AG04450 (cell line): ENCODE measurements at regions not wholly inside any gene's neighbourhood (a gene's known extent, or its start where the extent isn't known, plus 50 kb on each side); places are given as distances from the start of the nearest gene placed in this dataset.
A peak's percentile ranks its signal among the peaks of the same experiment; 100 is the strongest.
"Not testable (repeated sequence)": the region's sequence is repeated elsewhere in the genome, so short reads cannot be mapped to it uniquely, and the experiment has no call there.

Experiments
- CTCF ChIA-PET: fragments of 300-600, 350-600 bp; formaldehyde crosslinking; extraction: SDS; loops from one replicate; lab custom pipeline; 2022; ENCODE audit warnings: antibody characterized with exemption, inconsistent platforms; lab: Charles Lee
- POLR2A ChIA-PET: fragments of 350-600 bp; formaldehyde crosslinking; extraction: SDS; loops from one replicate; lab custom pipeline; 2021; ENCODE audit warnings: antibody characterized with exemption, inconsistent platforms; lab: Yijun Ruan, JAX
- DNase-seq: peaks from one replicate; pipeline ENCODE4 v3.0.0-alpha.2; 2011; ENCODE audit warnings: low read depth, low spot score
- H3K27ac ChIP-seq: one replicate; pipeline ENCODE4 v1.5.1; 2012; ENCODE audit warnings: low read depth, low read length, control low read depth
- H3K27me3 ChIP-seq: one replicate; pipeline ENCODE4 v1.6.0; 2012; ENCODE audit warnings: low read length; ENCODE audit not compliant: control insufficient read depth, insufficient read depth
- H3K4me3 ChIP-seq: 2 replicates; pipeline ENCODE4 v1.5.1; 2011; ENCODE audit warnings: mild to moderate bottlenecking, low read depth, low read length, control low read depth
- H3K9me3 ChIP-seq: 2 replicates; pipeline ENCODE4 v1.5.1; 2012; ENCODE audit warnings: low read length; ENCODE audit not compliant: control insufficient read depth, insufficient read depth

- H3K4me3 ChIP-seq, H3K27ac ChIP-seq, POLR2A ChIA-PET: not testable (repeated sequence)
These were observed 56.1 kb upstream of the IQSEC3 start for GRCh38 chr12:10453-10852.

DNA sequence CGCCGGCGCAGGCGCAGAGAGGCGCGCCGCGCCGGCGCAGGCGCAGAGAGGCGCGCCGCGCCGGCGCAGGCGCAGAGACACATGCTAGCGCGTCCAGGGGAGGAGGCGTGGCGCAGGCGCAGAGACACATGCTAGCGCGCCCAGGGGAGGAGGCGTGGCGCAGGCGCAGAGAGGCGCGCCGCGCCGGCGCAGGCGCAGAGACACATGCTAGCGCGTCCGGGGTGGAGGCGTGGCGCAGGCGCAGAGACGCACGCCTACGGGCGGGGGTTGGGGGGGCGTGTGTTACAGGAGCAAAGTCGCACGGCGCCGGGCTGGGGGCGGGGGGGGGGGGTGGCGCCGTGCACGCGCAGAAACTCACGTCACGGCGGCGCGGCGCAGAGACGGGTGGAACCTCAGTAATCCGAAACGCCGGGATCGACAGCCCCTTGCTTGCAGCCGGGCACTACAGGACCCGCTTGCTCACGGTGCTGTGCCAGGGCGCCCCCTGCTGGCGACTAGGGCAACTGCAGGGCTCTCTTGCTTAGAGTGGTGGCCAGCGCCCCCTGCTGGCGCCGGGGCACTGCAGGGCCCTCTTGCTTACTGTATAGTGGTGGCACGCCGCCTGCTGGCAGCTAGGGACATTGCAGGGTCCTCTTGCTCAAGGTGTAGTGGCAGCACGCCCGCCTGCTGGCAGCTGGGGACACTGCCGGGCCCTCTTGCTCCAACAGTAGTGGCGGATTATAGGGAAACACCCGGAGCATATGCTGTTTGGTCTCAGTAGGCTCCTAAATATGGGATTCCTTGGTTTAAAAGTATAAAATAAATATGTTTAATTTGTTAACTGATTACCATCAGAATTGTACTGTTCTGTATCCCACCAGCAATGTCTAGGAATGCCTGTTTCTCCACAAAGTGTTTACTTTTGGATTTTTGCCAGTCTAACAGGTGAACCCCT, 55.4 kb upstream of the IQSEC3 start:
- DNase-seq = not testable (repeated sequence)

More at GRCh38 chr12:10453-10852, 56.1 kb upstream of the IQSEC3 start:
- CTCF ChIA-PET, H3K9me3 ChIP-seq, DNase-seq, H3K27me3 ChIP-seq: not testable (repeated sequence)

GRCh38 chr12:12306-12705, 54.3 kb upstream of the IQSEC3 start:
- DNase-seq, H3K4me3 ChIP-seq, CTCF ChIA-PET, POLR2A ChIA-PET, H3K27me3 ChIP-seq, H3K27ac ChIP-seq, H3K9me3 ChIP-seq: not testable (repeated sequence)

More for the DNA sequence above, 55.4 kb upstream of the IQSEC3 start:
- H3K27me3 ChIP-seq, POLR2A ChIA-PET, H3K4me3 ChIP-seq, H3K27ac ChIP-seq, H3K9me3 ChIP-seq, CTCF ChIA-PET: not testable (repeated sequence)

DNA sequence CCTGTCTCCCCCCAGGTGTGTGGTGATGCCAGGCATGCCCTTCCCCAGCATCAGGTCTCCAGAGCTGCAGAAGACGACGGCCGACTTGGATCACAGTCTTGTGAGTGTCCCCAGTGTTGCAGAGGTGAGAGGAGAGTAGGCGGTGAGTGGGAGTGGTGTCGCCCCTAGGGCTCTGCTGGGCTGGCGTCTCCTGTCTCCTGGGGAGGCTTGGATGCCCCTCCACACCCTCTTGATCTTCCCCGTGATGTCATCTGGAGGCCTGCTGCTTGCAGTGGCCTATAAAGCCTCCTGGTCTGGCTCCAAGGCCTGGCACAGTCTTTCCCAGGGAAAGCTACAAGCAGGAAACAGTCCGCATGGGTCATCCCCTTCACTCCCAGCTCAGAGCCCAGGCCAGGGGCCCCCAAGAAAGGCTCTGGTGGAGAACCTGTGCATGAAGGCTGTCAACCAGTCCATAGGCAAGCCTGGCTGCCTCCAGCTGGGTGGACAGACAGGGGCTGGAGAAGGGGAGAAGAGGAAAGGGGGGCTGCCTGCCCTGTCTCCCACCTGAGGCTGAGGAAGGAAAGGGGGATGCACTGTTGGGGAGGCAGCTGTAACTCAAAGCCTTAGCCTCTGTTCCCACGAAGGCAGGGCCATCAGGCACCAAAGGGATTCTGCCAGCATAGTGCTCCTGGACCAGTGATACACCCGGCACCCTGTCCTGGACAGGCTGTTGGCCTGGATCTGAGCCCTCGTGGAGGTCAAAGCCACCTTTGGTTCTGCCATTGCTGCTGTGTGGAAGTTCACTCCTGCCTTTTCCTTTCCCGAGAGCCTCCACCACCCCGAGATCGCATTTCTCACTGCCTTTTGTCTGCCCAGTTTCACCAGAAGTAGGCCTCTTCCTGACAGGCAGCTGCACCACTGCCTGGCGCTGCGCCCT, 53.6 kb upstream of the IQSEC3 start:
- POLR2A ChIA-PET, CTCF ChIA-PET, DNase-seq, H3K4me3 ChIP-seq, H3K9me3 ChIP-seq, H3K27me3 ChIP-seq: not testable (repeated sequence)
- H3K27ac ChIP-seq = peak overlapping the region; percentile 2

- POLR2A ChIA-PET = not testable (repeated sequence)
These were observed 52.7 kb upstream of the IQSEC3 start for GRCh38 chr12:13841-14240.

DNA sequence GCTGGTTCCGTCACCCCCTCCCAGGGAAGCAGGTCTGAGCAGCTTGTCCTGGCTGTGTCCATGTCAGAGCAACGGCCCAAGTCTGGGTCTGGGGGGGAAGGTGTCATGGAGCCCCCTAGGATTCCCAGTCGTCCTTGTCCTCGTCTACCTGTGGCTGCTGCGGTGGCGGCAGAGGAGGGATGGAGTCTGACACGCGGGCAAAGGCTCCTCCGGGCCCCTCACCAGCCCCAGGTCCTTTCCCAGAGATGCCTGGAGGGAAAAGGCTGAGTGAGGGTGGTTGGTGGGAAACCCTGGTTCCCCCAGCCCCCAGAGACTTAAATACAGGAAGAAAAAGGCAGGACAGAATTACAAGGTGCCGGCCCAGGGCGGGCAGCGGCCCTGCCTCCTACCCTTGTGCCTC, 51.9 kb upstream of the IQSEC3 start:
- H3K4me3 ChIP-seq, H3K9me3 ChIP-seq, POLR2A ChIA-PET, H3K27me3 ChIP-seq, DNase-seq, H3K27ac ChIP-seq, CTCF ChIA-PET: not testable (repeated sequence)

More at GRCh38 chr12:13841-14240, 52.7 kb upstream of the IQSEC3 start:
- H3K27me3 ChIP-seq, DNase-seq, H3K4me3 ChIP-seq, CTCF ChIA-PET, H3K27ac ChIP-seq, H3K9me3 ChIP-seq: not testable (repeated sequence)

DNA sequence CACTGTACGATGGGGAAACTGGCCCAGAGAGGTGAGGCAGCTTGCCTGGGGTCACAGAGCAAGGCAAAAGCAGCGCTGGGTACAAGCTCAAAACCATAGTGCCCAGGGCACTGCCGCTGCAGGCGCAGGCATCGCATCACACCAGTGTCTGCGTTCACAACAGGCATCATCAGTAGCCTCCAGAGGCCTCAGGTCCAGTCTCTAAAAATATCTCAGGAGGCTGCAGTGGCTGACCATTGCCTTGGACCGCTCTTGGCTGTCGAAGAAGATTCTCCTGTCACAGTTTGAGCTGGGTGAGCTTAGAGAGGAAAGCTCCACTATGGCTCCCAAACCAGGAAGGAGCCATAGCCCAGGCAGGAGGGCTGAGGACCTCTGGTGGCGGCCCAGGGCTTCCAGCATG, 51.2 kb upstream of the IQSEC3 start:
- H3K9me3 ChIP-seq, H3K27me3 ChIP-seq, DNase-seq, H3K27ac ChIP-seq, CTCF ChIA-PET, H3K4me3 ChIP-seq, POLR2A ChIA-PET: not testable (repeated sequence)

GRCh38 chr12:16019-16418, 50.5 kb upstream of the IQSEC3 start:
- H3K27ac ChIP-seq, H3K9me3 ChIP-seq, DNase-seq, H3K27me3 ChIP-seq, POLR2A ChIA-PET, CTCF ChIA-PET, H3K4me3 ChIP-seq: not testable (repeated sequence)

DNA sequence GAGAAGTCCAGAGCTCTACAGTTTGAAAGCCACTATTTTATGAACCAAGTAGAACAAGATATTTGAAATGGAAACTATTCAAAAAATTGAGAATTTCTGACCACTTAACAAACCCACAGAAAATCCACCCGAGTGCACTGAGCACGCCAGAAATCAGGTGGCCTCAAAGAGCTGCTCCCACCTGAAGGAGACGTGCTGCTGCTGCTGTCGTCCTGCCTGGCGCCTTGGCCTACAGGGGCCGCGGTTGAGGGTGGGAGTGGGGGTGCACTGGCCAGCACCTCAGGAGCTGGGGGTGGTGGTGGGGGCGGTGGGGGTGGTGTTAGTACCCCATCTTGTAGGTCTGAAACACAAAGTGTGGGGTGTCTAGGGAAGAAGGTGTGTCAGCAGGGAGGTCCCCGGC, 50.0 kb upstream of the IQSEC3 start:
- H3K27ac ChIP-seq, H3K27me3 ChIP-seq, H3K9me3 ChIP-seq, CTCF ChIA-PET, H3K4me3 ChIP-seq, DNase-seq, POLR2A ChIA-PET: not testable (repeated sequence)
